ENCODE measurements at regions not wholly inside any gene's neighbourhood (a gene's known extent, or its start where the extent isn't known, plus 50 kb on each side); places are given as distances from the start of the nearest gene placed in this dataset.

- TF ChIP-seq CTCF (IDR thresholded peaks at IDR 0.05; ENCODE audit: insufficient read depth, low read length, poor library complexity, severe bottlenecking) (no peak), EZH2phosphoT487 (conservative IDR thresholded peaks at IDR 0.05; ENCODE audit: low read length) (no peak)
These were observed 432.4 kb upstream of the AZI2 start for GRCh38 chr3:28781053-28781452.
